ENCODE measurements at regions not wholly inside any gene's neighbourhood (a gene's known extent, or its start where the extent isn't known, plus 50 kb on each side); places are given as distances from the start of the nearest gene placed in this dataset.

- no peaks in the 10 kb centered on the region for H3K36me3 ChIP-seq (replicated peaks in 1 of 2; ENCODE audit: control insufficient read depth in 1 of 2, insufficient read depth in 2 of 2, low read length in 1 of 2)
- no peaks in the 10 kb centered on the region for H3K79me2 ChIP-seq (ENCODE audit: insufficient read depth)
- no peak overlapping the region for H3K9ac ChIP-seq
- H3K4me1 ChIP-seq (ENCODE audit: control insufficient read depth in 1 of 2, insufficient read depth in 2 of 2, low read depth in 1 of 2, low read length in 1 of 2), result no peaks in the 10 kb centered on the region
- DNase-seq, result no peak
- no peak overlapping the region for H3K4me3 ChIP-seq (ENCODE audit: low read depth in 2 of 2, low read length in 1 of 2)
- no peak for TF ChIP-seq IRF3 (IDR thresholded peaks at IDR 0.05; ENCODE audit: low read depth, low read length)
- TF ChIP-seq POLR2AphosphoS5 (IDR thresholded peaks at IDR 0.05; ENCODE audit: low read depth, low read length), result no peak
- TF ChIP-seq TEAD4 (IDR thresholded peaks at IDR 0.05; ENCODE audit: borderline replicate concordance, insufficient read depth), result no peak
- TF ChIP-seq RAD21 (IDR thresholded peaks at IDR 0.05; ENCODE audit: low read length), result no peak
- no peak for TF ChIP-seq PBX3 (IDR thresholded peaks at IDR 0.05)
- no peak for TF ChIP-seq SIN3A (IDR thresholded peaks at IDR 0.05; ENCODE audit: borderline replicate concordance, low read depth, low read length)
- TF ChIP-seq EZH2phosphoT487 (IDR thresholded peaks at IDR 0.05; ENCODE audit: borderline replicate concordance, low read depth), result no peak
- no peak for TF ChIP-seq RFX5 (IDR thresholded peaks at IDR 0.05; ENCODE audit: low read length)
- no peak for TF ChIP-seq NRF1 (IDR thresholded peaks at IDR 0.05; ENCODE audit: low read depth, low read length)
- no peak for TF ChIP-seq EP300 (IDR thresholded peaks at IDR 0.05; ENCODE audit: borderline replicate concordance in 1 of 2, low read depth in 1 of 2, low read length in 1 of 2)
- WGBS (ENCODE audit: low lambda C conversion rate), result 37% methylated on average over 3 of the region's 3 CpGs
- no peaks in the 10 kb centered on the region for H3K9me2 ChIP-seq
- no peaks in the 10 kb centered on the region for H3K9me3 ChIP-seq
- no peaks in the 10 kb centered on the region for H4K20me1 ChIP-seq (ENCODE audit: insufficient read depth)
- ChIA-PET POLR2A (no interaction called here), CTCF (no interaction called here)
- no peak overlapping the region for H2AFZ ChIP-seq (ENCODE audit: low read depth)
- no peak overlapping the region for H3K27ac ChIP-seq (ENCODE audit: low read depth in 2 of 2, low read length in 1 of 2)
- H3K27me3 ChIP-seq (ENCODE audit: insufficient read depth), result no peaks in the 10 kb centered on the region
- no peaks in the 10 kb centered on the region for H3F3A ChIP-seq (replicated peaks; ENCODE audit: insufficient read depth)
- no peak overlapping the region for H3K4me2 ChIP-seq
Measured at GRCh38 chr4:66927937-66928336, 617.4 kb downstream of the CENPC start.

GRCh38 chr4:66926687-66927086, 618.6 kb downstream of the CENPC start:
- TF ChIP-seq GABPA (IDR thresholded peaks at IDR 0.05; ENCODE audit: low read depth), result no peak
- peak; percentile 10; the same call in 1 of the 2 replicates for TF ChIP-seq CTCF (IDR thresholded peaks at IDR 0.05)
- H3K4me2 ChIP-seq, result no peak overlapping the region
- H3K36me3 ChIP-seq (replicated peaks in 1 of 2; ENCODE audit: control insufficient read depth in 1 of 2, insufficient read depth in 2 of 2, low read length in 1 of 2), result no peaks in the 10 kb centered on the region
- 43% methylated on average over 3 of the region's 3 CpGs for WGBS (ENCODE audit: low lambda C conversion rate)
- H4K20me1 ChIP-seq (ENCODE audit: insufficient read depth), result no peaks in the 10 kb centered on the region
- no peaks in the 10 kb centered on the region; a peak in 1 of 4 replicates for H3K4me1 ChIP-seq (ENCODE audit: control insufficient read depth in 1 of 2, insufficient read depth in 2 of 2, low read depth in 1 of 2, low read length in 1 of 2)
- no peak overlapping the region for H2AFZ ChIP-seq (ENCODE audit: low read depth)
- H3K4me3 ChIP-seq (ENCODE audit: low read depth in 2 of 2, low read length in 1 of 2), result no peak overlapping the region
- POLR2A ChIA-PET, result no interaction called here
- no peaks in the 10 kb centered on the region for H3K27me3 ChIP-seq (ENCODE audit: insufficient read depth)
- DNase-seq, result no peak
- CTCF ChIA-PET, result interaction anchor here (1.1 kb wide), 1 partner anchor 9 kb away, joined by 3 read pairs; no protein-coding TSS in a partner anchor
- H3K9me2 ChIP-seq, result no peaks in the 10 kb centered on the region
- H3K9ac ChIP-seq, result no peak overlapping the region
- no peaks in the 10 kb centered on the region for H3K79me2 ChIP-seq (ENCODE audit: insufficient read depth)
- no peak overlapping the region for H3K27ac ChIP-seq (ENCODE audit: low read depth in 2 of 2, low read length in 1 of 2)
- H3F3A ChIP-seq (replicated peaks; ENCODE audit: insufficient read depth), result no peaks in the 10 kb centered on the region
- no peaks in the 10 kb centered on the region for H3K9me3 ChIP-seq

Measured in SK-N-SH (cell line).